ENCODE measurements at regions not wholly inside any gene's neighbourhood (a gene's known extent, or its start where the extent isn't known, plus 50 kb on each side); places are given as distances from the start of the nearest gene placed in this dataset.

DNA sequence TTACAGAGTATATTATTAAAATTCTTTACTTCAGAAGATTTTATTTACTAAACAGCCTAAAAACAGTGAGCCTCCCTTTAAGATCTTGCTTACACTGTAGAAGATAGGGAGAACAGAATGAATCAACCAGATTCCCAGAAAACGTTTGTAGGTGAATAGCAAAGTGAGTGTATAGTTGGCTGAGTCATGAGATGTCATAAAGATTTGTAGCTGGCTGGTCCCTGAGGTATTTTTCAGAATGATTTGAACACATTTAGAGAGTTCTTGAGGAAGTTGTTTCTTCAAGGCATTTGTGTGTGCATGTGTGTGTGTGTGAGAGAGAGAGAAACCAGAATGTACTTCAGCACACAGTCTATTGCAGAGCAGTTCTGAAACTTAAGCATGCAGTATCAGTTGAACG, 159.4 kb upstream of the PRR16 start:
- peaks cover 4% of the 10 kb centered on the region for H3K9me3 Mint-ChIP-seq
- CTCF ChIA-PET: no interaction called here
- no peak overlapping the region for H3K4me3 Mint-ChIP-seq
- H3K27me3 Mint-ChIP-seq: no peaks in the 10 kb centered on the region
- Histone ChIP-seq H3K36me3 (ENCODE audit: insufficient read depth, low read length) (no peaks in the 10 kb centered on the region), H3K27ac (ENCODE audit: low read depth in 1 of 2, low read length in 2 of 2) (no peak overlapping the region), H3K4me1 (ENCODE audit: insufficient read depth, low read length) (no peaks in the 10 kb centered on the region), H3K9me3 (ENCODE audit: control insufficient read depth in 1 of 2, insufficient read depth in 1 of 2, low read length in 2 of 2) (peaks cover 0 to 4% of the 10 kb centered on the region in 2 experiments), H3K27me3 (ENCODE audit: control insufficient read depth in 1 of 2, insufficient read depth in 2 of 2, low read length in 2 of 2) (no peaks in the 10 kb centered on the region), H3K4me3 (ENCODE audit: low read length) (no peak overlapping the region)
- intact Hi-C loops (cut with DNase I, micrococcal nuclease): loop anchor here in 1 of 2 experiments (1.0 kb wide), 1 partner anchor 32 kb away; no protein-coding TSS in a partner anchor
- ATAC-seq (ENCODE audit: poor library complexity): no peak
- no peak for TF ChIP-seq CTCF (IDR thresholded peaks at IDR 0.05)
- no peak for DNase-seq
- no peak overlapping the region for H3K27ac Mint-ChIP-seq
- H3K4me1 Mint-ChIP-seq (ENCODE audit: low read depth): no peaks in the 10 kb centered on the region
- POLR2A ChIA-PET: no interaction called here
- no peaks in the 10 kb centered on the region for H3K36me3 Mint-ChIP-seq (ENCODE audit: low read depth)

DNA sequence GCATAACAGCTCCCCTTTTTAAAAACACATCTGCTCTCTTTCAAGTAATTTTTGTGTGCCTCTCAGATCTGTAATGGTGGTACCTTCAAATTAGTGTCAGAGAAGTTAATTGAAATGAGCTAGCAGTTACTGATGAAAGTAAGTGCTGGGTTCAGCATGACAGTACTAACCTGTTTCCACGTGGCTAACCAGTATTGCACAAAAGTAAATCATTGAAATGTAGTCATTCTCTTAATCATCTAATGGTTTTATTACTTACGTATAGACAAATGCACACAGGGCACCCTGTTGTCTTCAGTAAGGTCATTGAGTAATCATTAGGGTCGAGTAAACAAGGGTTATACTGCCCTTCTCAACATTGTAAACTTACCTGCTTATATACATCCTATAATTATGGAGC, 157.8 kb upstream of the PRR16 start:
- intact Hi-C loops (cut with DNase I, micrococcal nuclease): no loop called here
- CTCF ChIA-PET: no interaction called here
- no peaks in the 10 kb centered on the region for H3K36me3 ChIP-seq (ENCODE audit: insufficient read depth, low read length)

DNA sequence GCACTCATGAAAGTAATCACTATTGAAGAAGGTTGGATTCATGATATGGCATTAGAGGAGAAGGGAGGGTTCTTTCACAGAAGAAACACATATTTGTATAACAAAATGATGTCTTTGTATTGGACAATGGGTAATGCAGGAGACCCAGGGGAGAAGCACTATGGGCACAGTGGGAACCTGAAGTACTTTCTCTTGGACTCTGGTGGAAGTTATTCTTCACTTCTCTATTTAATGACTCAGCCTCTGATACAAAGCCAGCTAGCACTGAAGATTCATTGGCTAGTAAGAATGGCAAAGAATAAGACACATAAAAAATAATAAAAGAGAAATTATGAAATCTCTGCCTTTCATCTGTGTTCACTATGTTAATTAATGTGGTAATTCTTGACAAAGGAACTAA, 149.9 kb upstream of the PRR16 start:
- Mint-ChIP-seq H3K36me3 (ENCODE audit: low read depth) (no peaks in the 10 kb centered on the region), H3K4me3 (no peak overlapping the region), H3K27ac (no peak overlapping the region), H3K4me1 (ENCODE audit: low read depth) (no peaks in the 10 kb centered on the region), H3K9me3 (no peaks in the 10 kb centered on the region), H3K27me3 (no peaks in the 10 kb centered on the region)
- CTCF ChIA-PET: no interaction called here
- TF ChIP-seq CTCF (IDR thresholded peaks at IDR 0.05): no peak
- ATAC-seq (ENCODE audit: poor library complexity) (no peak), DNase-seq (no peak)
- Histone ChIP-seq H3K4me1 (ENCODE audit: insufficient read depth, low read length) (no peaks in the 10 kb centered on the region), H3K27me3 (ENCODE audit: control insufficient read depth in 1 of 2, insufficient read depth in 2 of 2, low read length in 2 of 2) (no peaks in the 10 kb centered on the region), H3K27ac (ENCODE audit: low read depth in 1 of 2, low read length in 2 of 2) (no peak overlapping the region), H3K9me3 (ENCODE audit: control insufficient read depth in 1 of 2, insufficient read depth in 1 of 2, low read length in 2 of 2) (no peaks in the 10 kb centered on the region), H3K4me3 (ENCODE audit: low read length) (no peak overlapping the region), H3K36me3 (ENCODE audit: insufficient read depth, low read length) (no peaks in the 10 kb centered on the region)
- POLR2A ChIA-PET: no interaction called here
- intact Hi-C loops (cut with DNase I, micrococcal nuclease): no loop called here

More for the DNA sequence above, 157.8 kb upstream of the PRR16 start:
- H3K4me1 ChIP-seq (ENCODE audit: insufficient read depth, low read length): no peaks in the 10 kb centered on the region
- ATAC-seq (ENCODE audit: poor library complexity) (no peak), DNase-seq (no peak)
- no peak overlapping the region for H3K4me3 ChIP-seq (ENCODE audit: low read length)
- H3K27me3 ChIP-seq (ENCODE audit: control insufficient read depth in 1 of 2, insufficient read depth in 2 of 2, low read length in 2 of 2): no peaks in the 10 kb centered on the region
- no peak for TF ChIP-seq CTCF (IDR thresholded peaks at IDR 0.05)
- H3K27ac ChIP-seq (ENCODE audit: low read depth in 1 of 2, low read length in 2 of 2): no peak overlapping the region
- POLR2A ChIA-PET: no interaction called here
- Mint-ChIP-seq H3K9me3 (peaks cover 2% of the 10 kb centered on the region), H3K4me1 (ENCODE audit: low read depth) (no peaks in the 10 kb centered on the region), H3K27ac (no peak overlapping the region), H3K27me3 (no peaks in the 10 kb centered on the region), H3K36me3 (ENCODE audit: low read depth) (no peaks in the 10 kb centered on the region), H3K4me3 (no peak overlapping the region)
- H3K9me3 ChIP-seq (ENCODE audit: control insufficient read depth in 1 of 2, insufficient read depth in 1 of 2, low read length in 2 of 2): peaks cover 0 to 4% of the 10 kb centered on the region in 2 experiments

All from CD4-positive, alpha-beta T cell (primary cell).